Omental fat pad (tissue), 3 donors: ENCODE measurements at regions not wholly inside any gene's neighbourhood (a gene's known extent, or its start where the extent isn't known, plus 50 kb on each side); places are given as distances from the start of the nearest gene placed in this dataset.
A peak's percentile ranks its signal among the peaks of the same experiment; 100 is the strongest.

Experiments used
- ATAC-seq: fragments of 150-250 bp; one replicate; pipeline ENCODE4 v1.9.1; 2016; ENCODE audit warnings: mild to moderate bottlenecking, moderate library complexity; ENCODE audit not compliant: low FRiP score
- DNase-seq: peaks from one replicate; pipeline ENCODE4 v3.0.0-alpha.2; 2019; ENCODE audit warnings: low spot score
- TF ChIP-seq, protein P1 (sequence below), 3 donors: fragments of 450-650 bp; IDR thresholded peaks; one replicate each; pipeline ENCODE4 v1.5.1; 2016 to 2017; ENCODE audit warnings: antibody characterized with exemption in 3 of 3, mild to moderate bottlenecking in 3 of 3, moderate library complexity in 2 of 3

DNA sequence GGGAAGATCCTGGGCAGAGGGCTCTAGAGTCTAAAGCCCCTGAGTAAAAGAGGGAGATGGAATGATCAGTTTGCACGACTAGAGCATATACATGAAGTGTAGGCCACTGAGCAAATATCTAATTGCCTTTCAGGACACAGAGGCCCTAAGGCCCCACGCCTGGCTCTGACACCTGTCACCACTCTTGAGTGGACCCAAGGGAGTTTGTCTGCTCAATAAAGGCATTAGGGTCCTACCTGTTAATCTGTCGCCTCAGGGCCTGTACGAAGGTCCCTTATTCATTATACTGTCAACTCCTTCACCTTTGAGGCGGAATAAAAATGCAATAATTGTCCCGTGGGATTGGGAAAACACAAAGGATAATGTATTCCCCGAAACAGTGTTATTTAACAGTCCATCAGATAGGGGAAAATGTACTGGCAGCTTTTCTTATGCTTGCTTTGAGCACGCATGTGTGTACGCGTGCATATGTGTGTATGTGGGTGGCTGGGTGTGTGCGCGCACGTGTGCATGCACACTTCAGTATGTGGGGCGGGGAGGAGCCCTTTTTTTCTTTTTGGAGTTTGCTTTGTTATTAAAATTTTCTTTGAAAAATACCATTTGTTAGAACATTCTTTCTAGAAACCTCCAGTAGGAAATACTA lies 161.8 kb upstream of the SERP2 start:
- TF ChIP-seq, protein P1, sequence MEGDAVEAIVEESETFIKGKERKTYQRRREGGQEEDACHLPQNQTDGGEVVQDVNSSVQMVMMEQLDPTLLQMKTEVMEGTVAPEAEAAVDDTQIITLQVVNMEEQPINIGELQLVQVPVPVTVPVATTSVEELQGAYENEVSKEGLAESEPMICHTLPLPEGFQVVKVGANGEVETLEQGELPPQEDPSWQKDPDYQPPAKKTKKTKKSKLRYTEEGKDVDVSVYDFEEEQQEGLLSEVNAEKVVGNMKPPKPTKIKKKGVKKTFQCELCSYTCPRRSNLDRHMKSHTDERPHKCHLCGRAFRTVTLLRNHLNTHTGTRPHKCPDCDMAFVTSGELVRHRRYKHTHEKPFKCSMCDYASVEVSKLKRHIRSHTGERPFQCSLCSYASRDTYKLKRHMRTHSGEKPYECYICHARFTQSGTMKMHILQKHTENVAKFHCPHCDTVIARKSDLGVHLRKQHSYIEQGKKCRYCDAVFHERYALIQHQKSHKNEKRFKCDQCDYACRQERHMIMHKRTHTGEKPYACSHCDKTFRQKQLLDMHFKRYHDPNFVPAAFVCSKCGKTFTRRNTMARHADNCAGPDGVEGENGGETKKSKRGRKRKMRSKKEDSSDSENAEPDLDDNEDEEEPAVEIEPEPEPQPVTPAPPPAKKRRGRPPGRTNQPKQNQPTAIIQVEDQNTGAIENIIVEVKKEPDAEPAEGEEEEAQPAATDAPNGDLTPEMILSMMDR (IDR thresholded peaks at IDR 0.05): no peak
- ATAC-seq (no peak), DNase-seq (no peak)

DNA sequence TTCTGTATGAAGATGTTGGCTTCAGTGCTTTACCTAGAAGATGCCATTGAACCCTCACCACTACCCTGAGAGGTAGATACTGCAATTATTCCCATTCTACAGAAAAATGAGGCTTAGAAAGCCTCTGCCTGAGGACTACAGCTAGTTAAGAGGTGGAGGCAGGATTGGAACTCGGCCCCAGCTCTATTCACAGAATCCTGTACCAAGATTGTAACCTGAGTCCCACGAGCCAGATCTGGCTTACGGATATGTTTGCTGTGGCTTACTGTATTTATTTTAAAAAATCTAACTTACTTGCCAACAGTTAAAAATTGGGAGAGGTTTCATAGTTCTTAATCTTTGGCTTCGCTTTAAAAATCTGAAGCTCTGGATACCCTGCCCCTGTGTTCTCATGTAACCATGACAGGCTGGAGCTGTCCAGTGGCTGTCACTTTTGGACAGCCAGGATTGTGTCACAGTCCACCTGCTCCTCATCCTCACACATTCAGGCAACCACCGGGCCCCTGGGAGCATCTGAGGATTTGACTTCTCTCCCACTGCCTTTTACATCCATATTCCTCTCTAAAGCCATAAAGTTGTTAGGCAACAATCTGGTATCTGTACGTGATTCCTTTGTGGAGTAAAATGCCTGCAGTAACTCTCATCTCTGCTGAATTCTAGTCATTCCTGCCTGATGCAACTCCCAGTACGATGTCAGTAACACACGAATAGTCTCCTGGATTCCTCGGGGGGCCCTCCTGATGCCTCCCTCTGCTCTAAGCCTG lies 160.8 kb upstream of the SERP2 start:
- ATAC-seq: no peak
- TF ChIP-seq, protein P1 (IDR thresholded peaks at IDR 0.05): no peak
- DNase-seq: no peak

- DNase-seq (no peak), ATAC-seq (no peak)
These were observed 155.0 kb upstream of the SERP2 start for GRCh38 chr13:44218501-44219240.

DNA sequence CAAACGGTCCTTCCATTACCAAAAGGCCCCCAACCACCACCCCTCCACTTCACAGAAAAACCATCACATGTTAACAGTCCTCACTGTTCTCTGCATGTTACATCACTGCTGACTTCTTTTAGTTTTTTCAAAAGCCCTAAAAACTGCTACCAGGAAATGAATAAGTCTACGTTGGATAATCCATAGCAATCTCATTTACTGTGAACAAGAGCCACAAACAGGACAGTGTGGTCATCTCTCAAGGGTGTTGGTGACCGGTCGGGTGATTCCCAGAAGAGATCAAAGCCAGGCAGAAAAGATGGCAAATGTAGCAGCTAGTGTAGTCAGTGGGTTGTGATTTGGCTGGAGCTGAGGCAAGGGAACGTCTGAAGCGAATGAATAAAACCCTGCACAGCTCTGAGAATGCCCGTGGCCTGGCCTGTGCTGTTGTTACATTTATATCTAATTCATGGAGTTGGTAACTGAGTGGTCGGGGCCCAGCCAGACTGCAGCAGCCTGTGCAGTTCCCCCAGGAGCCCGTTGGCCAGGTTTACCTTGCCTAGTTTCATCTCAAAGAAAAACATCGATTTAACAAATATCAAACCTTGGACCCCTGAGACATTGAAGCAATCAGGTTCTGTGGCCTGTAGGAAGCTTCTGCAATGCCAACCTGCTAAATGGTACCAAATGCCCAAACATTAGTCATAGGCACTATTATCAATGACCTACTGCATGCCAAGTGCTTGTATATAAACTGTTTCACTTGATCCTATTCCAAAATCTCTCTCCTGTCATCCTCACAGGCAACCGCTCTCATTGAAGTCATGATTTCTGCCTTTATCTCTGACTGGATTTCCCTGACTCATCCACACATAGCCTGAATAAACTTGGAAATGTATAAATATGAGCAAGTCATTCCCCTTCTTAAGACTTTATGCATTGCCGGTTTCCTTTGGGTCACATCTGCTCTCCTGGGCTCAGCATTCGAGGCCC lies 153.8 kb upstream of the SERP2 start:
- peak; percentile 64 for ATAC-seq

More at GRCh38 chr13:44218501-44219240, 155.0 kb upstream of the SERP2 start:
- TF ChIP-seq, protein P1 (IDR thresholded peaks at IDR 0.05): no peak

GRCh38 chr13:44220948-44221347 lies 152.7 kb upstream of the SERP2 start:
- DNase-seq: no peak
- TF ChIP-seq, protein P1 (IDR thresholded peaks at IDR 0.05): no peak
- no peak for ATAC-seq

More for the DNA sequence above, 153.8 kb upstream of the SERP2 start:
- TF ChIP-seq, protein P1 (IDR thresholded peaks at IDR 0.05): no peak
- DNase-seq: no peak

DNA sequence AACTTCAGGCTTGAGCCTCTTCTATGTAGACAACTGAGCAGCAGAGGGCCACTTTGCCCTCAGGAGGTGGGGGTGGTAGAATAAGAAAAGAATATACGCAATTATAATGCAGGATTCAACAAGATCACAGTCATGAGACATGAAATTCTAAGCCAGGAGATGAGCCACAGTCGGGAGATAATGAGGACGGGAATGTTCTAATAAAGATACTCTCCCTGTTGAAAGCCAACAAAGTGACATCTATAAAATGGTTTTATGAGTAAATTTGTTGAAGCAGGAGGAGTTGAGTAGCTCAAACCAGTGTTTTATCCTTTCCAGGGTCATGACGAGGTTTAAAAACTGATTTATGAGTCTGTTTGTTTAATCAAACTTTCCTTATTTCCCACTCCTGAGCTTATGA lies 152.0 kb upstream of the SERP2 start:
- ATAC-seq: no peak
- TF ChIP-seq, protein P1 (IDR thresholded peaks at IDR 0.05): no peak
- no peak for DNase-seq
